NCI-H2029 treated with DMSO at 0.1 percent for 48 hours (cell line): ENCODE measurements at regions not wholly inside any gene's neighbourhood (a gene's known extent, or its start where the extent isn't known, plus 50 kb on each side); places are given as distances from the start of the nearest gene placed in this dataset.
"Not testable (repeated sequence)": the region's sequence is repeated elsewhere in the genome, so short reads cannot be mapped to it uniquely, and the experiment has no call there.

Experiments
- DNase-seq: peaks from one replicate; lab custom pipeline; 2025; lab: John Stamatoyannopoulos, UW

DNA sequence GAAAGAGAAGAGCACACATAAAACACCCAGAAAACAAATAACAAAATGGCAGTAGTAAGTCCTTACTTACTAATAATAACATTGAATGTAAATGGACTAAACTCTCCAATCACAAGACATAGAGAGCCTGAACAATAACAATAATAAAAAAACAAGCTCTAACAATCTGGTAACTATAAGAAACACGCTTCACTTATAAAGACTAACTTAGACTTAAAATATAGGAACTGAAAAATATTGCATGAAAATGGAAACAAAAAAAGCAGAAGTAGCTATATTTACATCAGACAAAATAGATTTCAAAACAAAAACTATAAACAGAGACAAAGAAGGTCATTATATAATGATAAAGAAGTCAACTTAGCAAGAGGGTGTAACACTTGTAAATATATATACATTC lies 83.1 kb upstream of the LYPLAL1 start:
- no peak for DNase-seq

DNA sequence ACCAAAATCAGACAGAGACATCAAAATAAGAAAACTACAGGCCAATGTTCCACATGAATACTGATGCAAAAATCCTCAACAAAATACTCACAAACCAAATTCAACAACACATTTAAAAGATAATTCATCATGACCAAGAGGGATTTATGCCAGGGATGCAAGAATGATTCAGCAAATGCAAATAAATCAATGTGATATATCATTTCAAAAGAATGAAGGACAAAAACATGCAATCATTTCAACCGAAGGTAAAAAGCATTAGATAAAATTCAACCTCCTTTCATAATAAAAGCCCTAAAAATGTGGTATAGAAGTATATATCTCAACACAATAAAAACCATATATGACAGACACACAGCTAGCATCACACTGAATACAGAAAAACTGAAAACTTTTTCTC lies 81.5 kb upstream of the LYPLAL1 start:
- no peak for DNase-seq

DNA sequence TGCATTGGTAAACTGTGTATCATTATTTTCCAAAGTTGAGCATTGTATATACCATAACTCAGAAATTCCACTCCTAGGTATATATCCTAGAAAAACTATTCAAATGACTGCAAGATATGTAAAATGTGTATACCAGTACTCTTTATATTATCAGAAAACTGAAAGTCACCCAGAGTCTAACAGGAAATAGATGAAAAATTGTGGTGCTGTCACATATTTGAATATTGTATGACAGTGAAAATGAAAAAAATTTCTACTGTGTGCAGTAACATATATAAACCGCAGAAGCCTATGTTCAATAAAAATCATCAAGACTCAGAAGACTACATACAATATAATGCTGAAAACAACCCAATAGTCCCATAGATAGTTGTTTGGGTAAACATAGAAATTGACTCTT lies 74.4 kb upstream of the LYPLAL1 start:
- no peak for DNase-seq

GRCh38 chr1:219100059-219100458 lies 73.6 kb upstream of the LYPLAL1 start:
- no peak for DNase-seq

GRCh38 chr1:219102466-219102865 lies 71.2 kb upstream of the LYPLAL1 start:
- DNase-seq, result not testable (repeated sequence)

- DNase-seq, result no peak
Observed at GRCh38 chr1:219105893-219106292, 67.8 kb upstream of the LYPLAL1 start.

- no peak for DNase-seq
Observed at GRCh38 chr1:219109424-219110018, 64.2 kb upstream of the LYPLAL1 start.

GRCh38 chr1:219113261-219113660 lies 60.4 kb upstream of the LYPLAL1 start:
- no peak for DNase-seq

DNA sequence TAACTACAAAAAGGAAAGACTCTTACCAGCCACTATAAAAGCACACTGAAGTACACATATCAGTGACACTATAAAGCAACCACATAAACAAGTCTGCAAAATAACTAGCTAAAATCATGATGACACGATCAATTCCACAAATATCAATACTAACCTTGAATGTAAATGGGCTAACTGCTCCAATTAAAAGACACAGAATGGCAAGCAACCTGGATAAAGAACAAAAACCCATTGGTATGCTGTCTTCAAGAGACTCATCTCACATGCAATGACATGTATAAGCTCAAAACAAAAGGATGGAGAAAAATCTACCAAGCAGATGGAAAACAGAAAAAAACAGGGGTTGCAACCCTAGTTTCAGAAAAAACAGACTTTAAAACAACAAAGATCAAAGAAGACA lies 59.7 kb upstream of the LYPLAL1 start:
- DNase-seq, result no peak

DNA sequence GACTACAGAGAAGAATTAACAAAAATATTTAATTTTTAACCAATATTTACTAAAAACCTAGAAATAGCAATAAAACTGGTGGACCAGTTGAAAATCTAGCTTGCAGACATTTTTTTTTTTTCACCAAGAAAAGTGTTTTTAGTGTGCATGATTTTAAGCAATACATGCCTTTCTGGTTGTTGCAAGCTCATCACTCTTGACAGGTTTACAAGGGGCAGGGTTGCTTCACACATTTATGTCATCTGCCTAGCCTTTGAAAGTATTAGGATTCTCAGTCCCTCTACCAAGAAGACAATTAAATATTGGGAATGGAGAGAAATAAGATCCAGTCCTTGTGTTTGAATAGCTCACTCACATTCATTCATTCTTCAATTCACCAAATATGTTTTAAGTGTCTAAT lies 53.8 kb upstream of the LYPLAL1 start:
- DNase-seq, result no peak

- DNase-seq, result no peak
Observed at GRCh38 chr1:219120624-219121544, 52.8 kb upstream of the LYPLAL1 start.

GRCh38 chr1:219121679-219122078 lies 52.0 kb upstream of the LYPLAL1 start:
- no peak for DNase-seq

DNA sequence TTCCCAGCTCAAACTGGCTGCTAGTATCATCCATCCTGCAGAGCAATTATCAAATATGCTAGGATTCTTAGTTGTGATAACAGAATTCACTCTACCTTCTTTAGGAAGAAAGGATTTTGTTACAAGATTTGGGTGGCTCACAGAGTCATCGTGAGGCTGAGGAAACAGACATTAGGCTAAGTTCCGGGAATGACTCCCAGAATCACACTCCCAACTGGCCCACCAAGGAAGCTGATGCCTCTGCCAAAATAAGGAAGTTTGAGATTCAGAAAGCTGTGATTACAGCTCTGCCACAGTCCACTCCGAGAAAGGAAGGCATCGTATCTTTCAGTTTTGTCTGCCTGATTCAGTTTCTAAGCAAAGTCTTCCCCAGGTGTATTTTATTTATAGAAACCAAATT lies 50.6 kb upstream of the LYPLAL1 start:
- no peak for DNase-seq
